HG02678 (cell line): ENCODE measurements at regions not wholly inside any gene's neighbourhood (a gene's known extent, or its start where the extent isn't known, plus 50 kb on each side); places are given as distances from the start of the nearest gene placed in this dataset.

ENCODE experiments used
- ATAC-seq: cut with Tn5 transposase; IDR thresholded peaks from one replicate; pipeline ENCODE4 v1.9.1; 2021; ENCODE audit warnings: mild to moderate bottlenecking, moderate library complexity; ENCODE audit not compliant: unreplicated experiment

DNA sequence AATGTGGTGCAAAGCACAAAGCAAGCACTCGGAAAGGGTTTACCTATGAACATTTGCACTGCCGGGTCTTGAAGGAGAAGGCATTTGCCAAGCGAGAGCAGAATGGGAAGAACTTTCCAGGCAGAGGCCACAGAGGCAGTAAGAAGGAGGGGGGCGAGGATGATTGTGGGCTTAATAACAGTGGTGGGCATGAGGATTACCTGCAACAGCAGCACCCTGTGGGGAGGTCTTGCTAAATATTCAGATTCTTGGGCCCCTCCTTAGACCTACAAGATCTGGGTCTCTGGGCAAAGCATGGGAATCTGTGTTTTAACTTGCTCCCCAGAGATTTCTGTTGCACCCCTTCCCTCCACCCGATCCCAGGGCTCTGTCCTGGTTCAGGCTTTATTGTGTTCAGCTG, 75.1 kb upstream of the ZBED5 start:
- ATAC-seq = no peak

DNA sequence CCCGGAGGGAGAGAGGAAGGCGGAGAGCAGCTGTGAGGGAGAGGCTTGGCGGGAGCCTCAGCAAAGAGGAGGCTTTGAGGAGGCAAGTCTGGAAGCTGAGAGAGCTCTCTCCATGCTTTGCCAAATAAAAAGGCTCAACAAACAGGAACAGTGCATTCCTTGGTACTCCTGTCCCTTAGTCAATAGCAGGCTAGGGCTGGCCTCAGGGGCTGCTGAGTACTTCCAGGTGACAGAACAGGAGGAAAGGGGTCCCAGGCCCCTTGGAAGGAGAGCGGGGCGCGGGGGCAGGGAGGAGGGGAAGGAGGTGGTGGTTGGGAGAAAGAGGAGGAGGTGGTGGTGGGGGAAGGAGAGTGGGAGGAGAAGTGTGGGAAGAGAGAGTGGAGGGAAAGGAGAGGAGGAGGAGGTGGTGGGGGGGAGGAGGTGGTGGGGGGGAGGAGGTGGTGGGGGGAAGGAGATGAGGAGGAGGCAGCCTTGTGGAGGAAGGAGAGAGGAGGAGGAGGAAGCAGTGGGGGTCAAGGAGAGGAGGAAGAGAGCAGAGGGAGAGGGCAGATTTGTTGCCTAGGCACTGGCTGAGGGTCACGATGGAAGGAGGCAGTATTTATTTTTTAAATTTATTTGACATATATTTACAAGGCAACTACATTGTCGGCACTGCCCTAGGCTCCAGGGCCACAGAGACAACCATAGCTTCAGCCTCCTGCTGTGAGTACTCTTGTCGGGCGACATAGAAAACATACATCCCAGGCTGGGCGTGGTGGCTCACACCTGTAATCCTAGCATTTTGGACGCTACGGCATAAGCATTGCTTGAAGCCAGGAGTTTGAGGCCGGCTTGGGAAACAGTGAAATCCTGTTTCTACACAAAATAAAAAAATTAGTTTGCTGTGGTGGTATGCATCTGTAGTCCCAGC, 74.2 kb upstream of the ZBED5 start:
- no peak for ATAC-seq

DNA sequence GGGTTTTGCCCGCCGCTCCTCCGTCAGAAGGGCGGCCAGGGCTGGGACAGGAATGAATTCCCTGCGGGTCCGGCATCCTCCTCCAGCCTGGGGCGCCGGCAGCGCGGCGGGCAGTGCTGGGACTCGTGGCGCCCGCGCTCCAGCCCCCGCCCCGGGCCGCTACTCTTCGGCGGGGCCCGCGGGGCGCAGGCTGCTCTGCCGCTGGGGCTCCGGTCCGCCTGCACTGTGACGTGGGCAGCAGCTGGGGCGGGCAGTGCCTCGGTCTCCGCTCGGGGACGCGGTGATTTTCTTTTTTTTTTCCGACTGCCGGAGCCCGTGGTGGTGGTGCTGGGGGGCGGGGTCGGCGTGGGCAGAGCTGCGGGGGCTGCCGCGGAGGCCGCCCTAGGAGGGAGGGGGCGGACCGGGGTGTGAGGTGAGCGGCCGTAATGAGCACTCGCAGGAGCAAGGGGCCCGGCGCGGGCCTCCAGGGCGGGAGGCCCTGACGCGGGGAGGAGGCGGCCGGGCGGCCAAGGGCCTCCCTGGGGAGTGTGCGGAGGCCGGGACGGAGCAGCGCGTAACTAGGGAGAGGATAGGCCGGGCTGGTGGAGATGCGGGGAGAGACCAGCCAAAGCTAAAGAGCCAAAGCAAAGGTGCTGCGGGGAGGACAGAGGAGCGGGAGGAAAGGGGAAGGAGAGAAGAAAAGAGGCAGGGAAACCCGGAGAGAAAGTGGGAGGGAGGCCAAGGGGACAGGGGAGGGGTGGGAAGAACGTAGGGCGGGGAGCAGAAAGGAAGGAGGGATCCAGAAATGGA, 73.3 kb upstream of the ZBED5 start:
- ATAC-seq = peak; percentile 46

DNA sequence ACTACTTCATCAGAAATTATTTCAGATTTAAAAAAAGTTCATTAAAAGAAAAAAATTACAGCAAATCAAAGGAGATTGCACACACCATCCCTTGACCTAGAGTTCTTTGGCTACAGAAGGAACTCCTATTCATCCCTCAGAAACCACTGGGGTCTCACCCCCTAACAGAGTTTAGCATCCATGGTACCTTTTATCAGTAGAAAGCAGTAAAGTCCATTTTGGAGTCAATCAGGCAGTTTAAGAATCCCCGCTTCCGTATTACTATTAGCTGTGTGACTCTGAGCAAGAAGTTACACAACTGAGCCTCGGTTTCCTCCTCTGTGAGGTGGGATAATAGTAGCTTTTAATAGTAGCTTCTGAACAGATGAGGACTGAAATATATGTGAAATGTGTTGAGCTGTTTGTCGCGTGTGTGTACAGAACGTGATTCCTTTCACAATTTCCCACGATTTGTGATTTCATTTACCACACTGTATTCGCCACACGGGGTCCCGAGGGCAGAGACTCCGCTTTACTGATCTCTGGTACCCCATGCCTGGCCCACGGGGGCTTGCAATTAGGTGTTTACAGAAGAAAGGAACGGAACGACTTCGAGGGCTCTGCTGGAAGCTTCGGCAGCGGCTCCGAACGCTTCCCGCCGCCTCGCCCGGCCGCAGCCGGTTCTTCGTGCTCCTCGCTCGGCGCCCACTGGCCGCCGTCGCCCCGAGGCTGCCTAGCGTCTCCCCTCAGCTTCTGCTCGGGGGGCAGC, 72.5 kb upstream of the ZBED5 start:
- peak; percentile 28 for ATAC-seq

DNA sequence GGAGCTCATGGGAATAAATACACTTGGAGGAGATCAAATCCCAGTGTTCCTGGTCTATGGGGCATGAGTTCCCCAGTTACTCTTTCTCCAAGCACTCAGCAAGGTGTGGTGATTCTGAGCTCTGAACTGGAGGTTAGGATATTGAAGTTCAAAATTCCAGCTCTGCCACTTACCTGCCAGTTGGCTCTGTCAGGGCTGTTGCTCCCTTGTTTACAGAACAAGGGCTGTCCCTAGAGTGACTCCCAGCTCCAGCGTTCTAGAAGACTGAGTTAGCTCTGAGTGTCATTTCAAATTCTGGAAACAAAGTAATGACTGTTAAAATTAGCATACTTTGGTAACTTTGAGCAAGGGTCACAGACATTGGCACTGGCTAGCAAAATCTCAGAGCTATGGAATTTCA, 69.7 kb upstream of the ZBED5 start:
- no peak for ATAC-seq

DNA sequence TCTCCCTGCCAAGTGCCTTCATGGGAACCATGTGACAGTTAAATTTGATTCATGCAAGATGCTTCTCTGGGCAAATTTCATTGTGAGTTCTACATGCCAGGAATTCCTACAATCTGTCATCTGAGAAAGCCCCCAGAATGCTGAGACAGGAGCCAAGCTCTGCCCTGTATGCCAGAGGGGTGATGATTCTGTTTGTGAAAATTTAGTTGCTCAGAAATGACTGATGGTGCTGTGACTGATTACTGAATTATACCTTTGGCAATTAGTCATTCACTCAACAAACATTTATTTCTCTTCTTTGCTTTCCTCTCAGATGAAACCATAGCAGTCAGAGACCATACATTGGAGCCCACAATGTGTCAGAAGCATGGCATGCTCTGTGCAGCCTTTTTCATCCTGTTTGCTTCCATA, 69.0 kb upstream of the ZBED5 start:
- ATAC-seq = no peak

DNA sequence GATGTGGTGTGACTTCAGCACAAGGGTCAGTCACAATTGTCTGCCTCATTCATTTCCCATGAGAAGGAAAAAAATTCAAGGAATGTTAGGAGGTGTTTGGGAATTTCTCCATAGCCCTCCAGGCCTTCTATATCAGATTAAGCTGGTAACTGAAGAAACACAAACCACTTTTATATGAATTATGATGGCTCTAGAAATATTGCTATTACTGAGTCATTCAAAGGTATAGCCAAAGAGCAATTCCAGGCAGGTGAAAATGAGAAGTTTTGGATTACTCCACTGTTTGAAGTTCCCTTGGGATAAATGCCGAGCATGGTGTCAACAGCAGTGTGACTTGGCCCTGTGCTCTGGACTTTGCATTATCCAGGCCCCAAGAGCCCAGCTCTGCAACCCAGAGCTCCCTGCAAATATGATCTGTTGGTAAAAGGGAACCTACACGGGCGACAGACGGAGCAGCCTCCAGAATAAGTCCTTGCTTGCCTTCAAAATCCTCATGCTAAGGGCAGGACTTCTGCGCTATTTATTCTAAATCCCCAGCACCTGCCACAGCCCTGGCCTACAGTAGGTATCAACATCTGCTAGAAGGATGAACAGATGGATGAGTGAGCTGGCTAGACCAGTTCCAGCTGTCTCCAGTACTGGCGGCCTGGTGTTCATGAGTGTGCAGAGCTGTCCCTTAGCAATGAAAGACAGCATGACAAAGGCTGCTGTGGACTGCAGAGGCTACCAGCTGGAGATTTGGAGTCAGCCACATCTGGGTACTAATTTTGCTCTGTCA, 67.5 kb upstream of the ZBED5 start:
- ATAC-seq = no peak

DNA sequence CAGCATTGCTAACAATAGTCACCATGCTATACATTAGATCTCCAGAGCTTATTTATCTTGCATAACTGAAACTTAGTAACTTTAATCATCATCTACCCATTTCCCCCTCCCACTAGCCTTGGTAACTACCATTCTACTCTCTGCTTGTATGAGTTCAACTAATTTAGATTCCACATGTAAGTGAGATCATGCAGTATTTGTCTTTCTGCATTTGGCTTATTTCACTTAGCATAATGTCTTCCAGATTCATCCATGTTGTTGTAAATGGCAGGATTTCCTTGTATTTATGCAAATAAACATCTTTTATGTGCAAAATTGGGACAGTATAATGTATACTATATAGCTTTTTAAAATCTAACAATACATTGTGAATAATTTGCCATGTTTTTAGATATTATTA, 66.0 kb upstream of the ZBED5 start:
- no peak for ATAC-seq

DNA sequence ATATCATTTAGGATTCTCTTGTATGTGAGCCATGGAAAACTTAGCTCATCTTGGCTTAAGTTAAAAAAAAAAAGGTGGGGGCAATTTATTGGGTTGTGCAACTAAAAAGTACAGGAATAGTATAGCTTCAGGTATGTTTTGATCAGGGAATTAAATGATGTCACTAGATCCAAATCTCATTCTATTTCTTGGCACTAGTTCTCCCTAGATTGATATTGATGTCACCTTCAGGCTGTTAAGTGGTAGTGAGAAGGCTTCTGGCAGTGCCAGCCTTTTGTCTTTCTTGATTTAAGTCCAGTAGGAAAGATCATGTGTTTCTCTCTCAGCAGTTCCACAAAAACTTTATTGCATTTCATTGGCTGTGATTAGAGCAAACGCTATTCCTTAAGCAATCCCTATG, 65.0 kb upstream of the ZBED5 start:
- no peak for ATAC-seq

DNA sequence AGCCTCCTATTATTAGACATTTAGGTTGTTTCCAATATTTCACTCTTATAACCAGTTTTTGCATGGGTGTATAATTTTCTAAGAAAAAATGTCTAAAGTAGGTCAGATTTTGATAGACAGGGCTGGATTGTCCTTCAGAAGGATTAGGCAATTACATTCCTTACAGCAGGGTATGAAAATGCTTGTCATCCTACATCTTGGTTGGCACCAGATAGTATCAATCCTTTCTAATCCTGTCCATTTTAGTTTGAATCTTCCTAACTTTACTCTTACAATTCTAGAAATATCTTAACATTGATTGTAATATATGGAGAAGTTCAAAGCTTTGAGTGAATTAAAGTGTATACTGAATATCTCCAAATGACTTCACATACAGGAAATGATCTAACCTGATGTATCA, 63.0 kb upstream of the ZBED5 start:
- no peak for ATAC-seq

DNA sequence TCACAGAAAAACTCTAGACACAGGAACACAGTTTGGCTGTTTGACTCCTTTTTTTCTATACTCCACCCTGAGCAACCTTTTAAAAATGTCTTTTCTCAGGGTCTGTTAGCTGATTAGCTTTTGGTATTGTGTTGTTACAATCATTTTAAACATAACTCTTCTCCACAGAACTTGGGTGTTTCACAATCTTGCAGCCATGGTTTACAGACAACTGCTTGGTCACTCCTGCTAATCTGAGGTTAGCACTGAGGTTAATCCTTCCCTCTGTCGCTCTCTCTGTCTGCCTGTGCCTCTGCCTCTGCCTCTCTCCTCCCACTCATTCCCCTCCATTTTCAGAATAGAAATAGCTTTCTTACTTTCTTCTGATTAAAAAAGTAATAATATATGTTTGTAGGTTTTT, 62.4 kb upstream of the ZBED5 start:
- ATAC-seq = no peak

DNA sequence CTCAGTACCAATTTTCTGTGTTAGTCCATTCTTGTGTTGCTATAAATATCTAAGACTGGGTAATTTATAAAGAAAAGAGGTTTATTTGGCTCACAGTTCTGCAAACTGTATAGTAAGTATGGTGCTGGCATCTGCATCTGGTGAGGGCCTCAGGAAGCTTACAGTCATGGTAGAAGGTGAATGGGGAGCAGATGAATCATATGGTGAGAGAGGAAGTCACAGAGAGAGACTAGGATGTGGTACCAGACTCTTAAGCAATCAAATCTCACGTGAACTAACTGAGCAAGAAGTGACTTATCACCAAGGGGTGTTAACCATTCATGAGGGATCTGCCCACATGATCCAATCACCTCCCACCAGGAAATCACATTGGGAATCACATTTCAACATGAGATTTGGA, 60.8 kb upstream of the ZBED5 start:
- no peak for ATAC-seq

DNA sequence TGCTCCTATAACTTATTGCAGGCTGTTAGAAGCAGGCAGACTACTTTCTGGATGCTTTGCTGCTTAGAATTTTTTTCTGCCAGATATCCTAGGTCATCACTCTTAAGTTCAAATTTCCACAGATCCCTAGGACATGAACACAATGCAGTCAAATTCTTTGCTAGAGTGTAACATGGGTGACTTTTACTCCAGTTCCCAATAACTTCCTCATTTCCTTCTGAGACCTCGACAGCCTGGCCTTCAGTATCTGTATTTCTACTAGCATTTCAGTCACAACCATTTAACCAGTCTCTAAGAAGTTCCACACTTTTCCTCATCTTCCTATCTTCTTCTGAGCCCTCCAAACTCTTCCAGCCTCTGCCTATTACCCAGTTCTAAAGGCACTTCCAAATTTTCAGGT, 60.4 kb upstream of the ZBED5 start:
- no peak for ATAC-seq

DNA sequence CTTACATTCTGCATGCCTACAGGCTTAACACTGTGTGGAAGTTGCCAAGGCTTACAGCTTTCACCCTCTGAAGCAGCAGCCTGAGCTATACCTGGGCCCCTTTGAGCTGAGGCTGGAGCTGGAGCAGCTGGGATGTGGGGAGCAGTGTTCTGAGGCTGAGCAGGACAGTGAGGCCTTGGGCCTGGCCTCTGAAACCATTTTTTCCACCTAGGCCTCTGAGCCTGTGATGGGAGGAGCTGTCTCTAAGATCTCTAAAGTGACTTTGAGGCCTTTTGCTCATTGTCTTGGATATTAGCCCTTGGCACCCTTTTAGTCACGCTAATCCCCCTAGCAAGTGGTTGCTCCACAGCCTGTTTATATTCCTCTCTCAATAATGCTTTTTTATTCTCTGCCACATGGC, 59.9 kb upstream of the ZBED5 start:
- no peak for ATAC-seq

DNA sequence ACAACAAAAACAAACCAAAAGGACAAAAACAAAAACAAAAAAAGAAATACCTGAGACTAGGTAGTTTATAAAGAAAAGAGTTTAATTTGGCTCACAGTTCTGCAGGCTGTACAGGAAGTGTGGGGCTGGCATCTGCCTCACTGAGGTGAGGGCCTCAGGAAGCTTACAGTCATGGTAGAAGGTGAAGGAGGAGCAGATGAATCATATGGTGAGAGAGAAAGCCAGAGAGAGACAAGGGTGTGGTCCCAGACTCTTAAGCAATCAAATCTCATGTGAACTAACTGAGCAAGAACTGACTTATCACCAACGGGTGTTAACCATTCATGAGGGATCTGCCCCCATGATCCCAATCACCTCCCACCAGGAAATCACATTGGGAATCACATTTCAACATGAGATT, 58.8 kb upstream of the ZBED5 start:
- no peak for ATAC-seq

DNA sequence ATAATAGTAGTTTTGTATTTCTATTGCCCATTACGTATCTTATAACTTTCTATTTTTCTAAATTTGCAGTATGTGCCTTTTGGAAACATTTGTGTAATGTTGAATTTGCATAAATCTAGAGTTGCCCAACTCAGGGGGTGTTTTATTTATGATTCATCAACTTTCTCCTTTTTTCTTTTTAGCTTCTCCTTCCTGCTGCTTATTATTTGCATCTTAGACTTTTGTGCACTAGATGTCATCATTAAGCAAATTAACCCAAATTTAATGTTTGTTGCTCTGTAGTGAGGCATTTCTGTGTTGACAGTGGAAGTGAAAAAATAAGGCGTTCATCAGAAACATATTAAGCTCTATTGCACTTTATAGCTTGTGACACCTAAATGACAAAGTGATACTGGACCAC, 56.2 kb upstream of the ZBED5 start:
- no peak for ATAC-seq

DNA sequence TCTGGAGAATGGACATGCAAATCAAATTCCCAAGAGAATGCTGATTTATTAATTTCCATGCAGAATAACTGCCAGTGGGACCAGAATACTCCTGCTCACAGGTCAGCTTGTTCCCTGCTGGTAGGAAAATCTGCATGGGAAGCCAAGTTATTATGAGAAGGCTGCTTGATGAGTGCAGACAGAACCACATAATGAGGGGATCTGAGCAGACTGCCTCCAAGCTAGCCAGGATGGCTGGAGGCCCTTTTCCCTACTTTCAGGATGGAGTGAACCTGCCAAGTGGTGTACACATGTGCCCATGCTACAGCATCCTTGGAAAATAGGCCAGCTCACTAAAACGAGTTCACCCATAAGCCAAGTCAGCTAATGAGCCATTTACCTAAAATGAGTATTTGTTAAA, 55.2 kb upstream of the ZBED5 start:
- no peak for ATAC-seq

DNA sequence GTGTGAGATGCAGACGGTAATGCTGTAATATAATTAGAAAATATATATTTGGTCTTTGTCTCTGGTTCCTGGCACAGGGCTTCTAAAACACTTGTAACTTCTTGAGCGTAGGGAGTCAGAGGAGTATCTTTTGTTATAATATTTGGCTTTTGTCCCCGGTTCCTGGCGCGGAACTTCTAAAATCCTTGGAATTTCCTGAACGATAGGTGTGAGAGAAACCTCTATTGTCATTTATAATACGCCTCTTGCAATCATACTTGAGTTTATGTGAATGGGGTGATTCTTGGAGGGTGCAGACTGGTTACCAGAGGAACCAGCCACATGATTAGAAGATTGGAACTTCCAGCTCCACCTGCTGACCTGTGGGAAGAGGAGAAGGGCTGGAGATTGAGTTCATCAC, 54.1 kb upstream of the ZBED5 start:
- no peak for ATAC-seq

DNA sequence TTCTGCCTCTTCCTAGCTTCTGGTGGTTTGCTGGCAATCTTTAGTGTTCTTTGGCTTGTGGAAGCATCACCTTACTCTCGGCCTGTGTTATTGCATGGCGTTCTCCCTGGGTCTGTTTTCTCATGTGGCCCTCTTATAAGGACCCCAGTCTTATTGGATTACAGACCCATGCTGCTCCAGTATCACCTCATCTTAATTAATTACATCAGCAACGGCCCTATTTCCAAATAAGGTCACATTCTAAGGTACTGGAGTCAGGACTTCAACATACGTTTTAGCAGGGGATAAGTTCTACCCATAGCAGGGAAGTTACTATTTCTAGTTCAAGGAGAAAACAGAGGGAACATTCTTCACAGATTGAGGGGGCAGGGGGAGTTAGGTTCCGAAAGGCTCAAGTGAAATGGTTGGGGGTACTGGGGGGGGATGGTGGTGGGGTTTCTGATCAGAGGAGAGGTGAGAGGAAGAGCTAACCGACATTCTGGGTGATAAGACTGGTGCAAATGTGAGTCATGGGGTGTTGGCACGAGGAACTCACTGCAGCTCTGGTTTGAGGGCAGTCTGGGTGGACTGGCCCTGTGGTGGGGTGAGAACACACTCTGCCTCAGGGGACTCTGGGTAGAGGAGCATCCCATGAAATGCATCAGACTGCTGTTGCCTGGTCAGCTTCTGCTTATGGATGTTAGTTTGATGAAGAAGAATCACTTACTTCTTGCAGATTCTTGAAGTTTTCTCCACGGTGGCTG, 51.5 kb upstream of the ZBED5 start:
- ATAC-seq = no peak
